Fibroblast of pulmonary artery (primary cell): ENCODE measurements at regions not wholly inside any gene's neighbourhood (a gene's known extent, or its start where the extent isn't known, plus 50 kb on each side); places are given as distances from the start of the nearest gene placed in this dataset.

Experiments used
- DNase-seq: peaks from one replicate; pipeline ENCODE4 v3.0.0-alpha.2; 2010; ENCODE audit warnings: low read depth
- H3K4me3 ChIP-seq: replicated peaks from 2 replicates; pipeline ENCODE4 v1.5.1; 2011; ENCODE audit warnings: low read depth, mild to moderate bottlenecking, control low read depth, low read length, moderate library complexity
- TF ChIP-seq, protein P1 (sequence below): IDR thresholded peaks from 2 replicates; pipeline ENCODE4 v1.5.1; 2011; ENCODE audit warnings: mild to moderate bottlenecking, control low read depth, low read length, inconsistent platforms; ENCODE audit errors: missing control alignments

DNA sequence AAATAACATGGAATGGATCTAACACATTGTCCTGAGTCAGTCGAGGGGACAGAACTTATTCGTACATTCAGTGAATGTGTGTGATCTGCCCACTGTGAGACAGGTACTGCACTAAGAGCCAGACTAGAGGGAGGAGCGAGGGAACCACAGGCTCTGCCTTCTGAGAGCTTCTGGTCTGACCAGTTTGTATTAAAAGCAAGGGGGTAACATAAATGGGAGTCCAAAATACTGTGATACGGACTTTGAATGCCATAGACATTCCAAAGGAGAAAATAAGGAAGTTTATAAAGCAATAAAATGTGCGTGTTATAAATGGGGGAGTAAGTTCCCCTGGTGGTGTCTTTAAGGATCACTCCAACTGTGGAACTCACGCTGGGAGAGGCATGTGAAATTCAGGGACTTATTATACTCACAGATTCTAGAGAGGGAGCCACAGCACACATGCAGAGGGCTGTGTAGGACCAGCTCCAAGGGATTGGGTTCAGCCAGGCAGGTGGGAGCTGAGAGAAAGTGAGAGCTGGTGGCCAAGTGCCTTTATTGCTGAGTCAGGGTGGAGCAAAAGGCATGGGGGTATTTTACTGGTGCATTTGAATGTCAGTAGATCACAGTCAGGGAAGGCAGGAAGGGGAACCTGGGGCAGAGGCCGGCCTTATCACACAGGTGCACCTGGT is 186.5 kb upstream of the WWC1 start:
- H3K4me3 ChIP-seq = no peak overlapping the region
- TF ChIP-seq, protein P1, sequence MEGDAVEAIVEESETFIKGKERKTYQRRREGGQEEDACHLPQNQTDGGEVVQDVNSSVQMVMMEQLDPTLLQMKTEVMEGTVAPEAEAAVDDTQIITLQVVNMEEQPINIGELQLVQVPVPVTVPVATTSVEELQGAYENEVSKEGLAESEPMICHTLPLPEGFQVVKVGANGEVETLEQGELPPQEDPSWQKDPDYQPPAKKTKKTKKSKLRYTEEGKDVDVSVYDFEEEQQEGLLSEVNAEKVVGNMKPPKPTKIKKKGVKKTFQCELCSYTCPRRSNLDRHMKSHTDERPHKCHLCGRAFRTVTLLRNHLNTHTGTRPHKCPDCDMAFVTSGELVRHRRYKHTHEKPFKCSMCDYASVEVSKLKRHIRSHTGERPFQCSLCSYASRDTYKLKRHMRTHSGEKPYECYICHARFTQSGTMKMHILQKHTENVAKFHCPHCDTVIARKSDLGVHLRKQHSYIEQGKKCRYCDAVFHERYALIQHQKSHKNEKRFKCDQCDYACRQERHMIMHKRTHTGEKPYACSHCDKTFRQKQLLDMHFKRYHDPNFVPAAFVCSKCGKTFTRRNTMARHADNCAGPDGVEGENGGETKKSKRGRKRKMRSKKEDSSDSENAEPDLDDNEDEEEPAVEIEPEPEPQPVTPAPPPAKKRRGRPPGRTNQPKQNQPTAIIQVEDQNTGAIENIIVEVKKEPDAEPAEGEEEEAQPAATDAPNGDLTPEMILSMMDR = peak; percentile 5
- no peak for DNase-seq

DNA sequence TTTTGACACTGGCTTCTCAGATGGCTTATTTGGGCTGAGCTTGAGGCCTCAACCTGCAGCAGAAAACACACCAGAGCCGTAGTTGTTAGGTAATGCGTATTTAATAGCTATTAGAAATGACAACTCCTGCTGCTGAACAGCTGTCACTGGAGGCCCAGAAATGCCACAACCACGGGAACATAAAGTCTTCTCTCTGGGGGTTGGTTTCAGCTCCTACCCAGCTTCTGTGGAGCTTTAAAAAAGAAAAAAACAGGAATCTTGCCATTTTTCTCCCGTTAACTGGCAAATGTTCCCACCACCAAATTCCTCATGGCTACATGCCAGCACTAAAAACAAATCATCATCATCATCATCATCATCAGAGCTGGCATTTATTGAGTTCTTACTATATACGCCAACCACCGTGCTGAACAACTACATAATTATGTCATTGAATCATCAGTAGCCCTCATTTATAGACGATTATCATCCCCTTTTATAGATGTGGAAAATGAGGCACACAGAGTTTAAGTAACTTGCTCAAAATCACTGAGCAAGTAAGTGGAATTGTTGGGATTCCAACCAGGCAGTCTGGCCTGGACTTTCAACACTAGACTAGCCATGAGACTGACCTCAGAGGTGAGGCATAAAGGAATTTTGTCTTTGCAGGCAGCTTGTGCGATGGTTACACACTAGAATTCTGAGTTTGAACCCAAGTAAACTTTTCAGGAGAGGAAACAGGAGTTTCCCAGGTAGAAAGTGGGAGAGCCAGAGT is 185.3 kb upstream of the WWC1 start:
- no peak overlapping the region for H3K4me3 ChIP-seq
- peak; percentile 20 for DNase-seq
- TF ChIP-seq, protein P1 = no peak

DNA sequence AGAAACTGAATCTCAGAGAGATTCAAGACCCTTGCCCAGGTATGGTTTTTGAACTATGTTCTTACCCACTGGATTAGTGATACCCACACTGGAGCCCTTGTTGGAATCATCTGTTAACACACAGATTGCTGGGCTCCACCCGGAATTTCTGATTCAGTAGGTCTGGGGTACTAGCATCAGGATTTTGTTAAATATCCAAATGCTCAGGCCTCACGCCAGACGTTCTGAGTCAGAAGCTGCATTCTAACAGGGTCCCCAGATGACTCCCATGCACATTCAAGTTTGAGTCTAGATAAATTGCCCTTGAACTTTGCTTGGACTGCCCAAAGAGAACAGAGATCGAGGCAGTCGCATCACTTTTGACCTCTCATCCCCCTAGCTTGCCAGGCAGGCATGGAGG is 182.0 kb upstream of the WWC1 start:
- no peak overlapping the region for H3K4me3 ChIP-seq
- no peak for DNase-seq
- TF ChIP-seq, protein P1 = no peak

DNA sequence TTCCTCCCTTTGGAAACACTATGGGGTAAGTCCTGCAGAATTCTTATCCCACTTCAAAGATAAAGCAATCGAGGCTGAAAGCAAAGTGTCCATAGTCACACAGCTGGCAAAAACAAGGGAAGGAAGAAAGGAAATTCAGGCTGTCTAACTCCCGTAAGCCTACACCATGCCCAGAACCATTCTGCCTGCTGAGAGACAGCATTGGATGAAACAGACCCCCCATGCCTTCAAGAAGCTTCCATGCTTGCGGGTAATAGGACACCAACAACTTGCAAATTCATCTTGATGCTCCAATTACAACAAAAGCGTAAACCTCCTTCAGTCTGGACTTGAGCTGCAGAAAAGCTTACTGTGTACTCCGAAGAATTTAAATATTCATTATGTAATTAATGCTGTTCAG is 181.1 kb upstream of the WWC1 start:
- no peak for DNase-seq
- H3K4me3 ChIP-seq = no peak overlapping the region
- TF ChIP-seq, protein P1 = no peak

DNA sequence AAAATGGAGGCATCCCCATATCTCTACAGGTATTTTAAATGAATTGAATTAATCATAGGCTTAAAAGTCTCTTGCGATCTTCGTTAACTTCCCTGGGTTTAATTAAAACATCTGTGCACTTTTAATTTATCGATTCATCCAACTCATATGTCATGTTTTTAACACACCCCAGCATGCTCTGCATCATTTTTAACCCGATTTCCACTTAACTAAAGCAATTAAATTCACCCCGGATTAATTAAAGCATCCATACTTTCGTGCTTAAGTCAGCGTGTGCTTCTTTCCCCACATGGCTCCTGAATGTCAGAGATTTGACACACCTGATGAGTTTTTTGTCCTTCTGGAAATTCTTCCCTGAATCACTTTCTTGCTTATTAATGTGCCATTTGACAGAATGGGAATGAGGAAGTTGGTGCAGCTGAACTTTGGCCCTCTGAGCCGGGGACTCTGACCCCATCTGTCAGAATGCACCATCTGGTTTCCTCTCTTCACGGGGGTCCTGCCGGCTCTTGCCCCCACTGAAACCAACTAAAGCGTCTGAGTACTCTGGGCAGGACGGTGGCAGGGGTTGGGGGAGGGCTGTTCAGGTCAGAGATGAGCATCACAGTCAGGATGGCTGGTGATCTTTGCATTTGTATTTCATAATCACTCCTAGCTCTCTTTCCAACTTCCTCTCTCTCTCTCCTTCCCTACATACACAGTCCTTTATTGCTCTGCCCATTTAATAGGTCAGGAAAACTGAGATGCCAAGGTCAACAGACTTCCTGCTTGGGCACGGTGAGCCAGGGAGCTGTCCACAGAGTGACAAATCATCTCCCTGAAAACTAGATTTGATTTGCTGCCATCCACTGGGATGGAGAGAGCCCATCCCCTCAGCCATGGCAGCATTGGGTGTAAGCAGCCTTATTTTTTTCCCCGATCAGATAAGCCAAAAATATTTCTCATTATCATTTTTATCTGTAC is 180.3 kb upstream of the WWC1 start:
- no peak for DNase-seq
- TF ChIP-seq, protein P1 = no peak
- H3K4me3 ChIP-seq = no peak overlapping the region

DNA sequence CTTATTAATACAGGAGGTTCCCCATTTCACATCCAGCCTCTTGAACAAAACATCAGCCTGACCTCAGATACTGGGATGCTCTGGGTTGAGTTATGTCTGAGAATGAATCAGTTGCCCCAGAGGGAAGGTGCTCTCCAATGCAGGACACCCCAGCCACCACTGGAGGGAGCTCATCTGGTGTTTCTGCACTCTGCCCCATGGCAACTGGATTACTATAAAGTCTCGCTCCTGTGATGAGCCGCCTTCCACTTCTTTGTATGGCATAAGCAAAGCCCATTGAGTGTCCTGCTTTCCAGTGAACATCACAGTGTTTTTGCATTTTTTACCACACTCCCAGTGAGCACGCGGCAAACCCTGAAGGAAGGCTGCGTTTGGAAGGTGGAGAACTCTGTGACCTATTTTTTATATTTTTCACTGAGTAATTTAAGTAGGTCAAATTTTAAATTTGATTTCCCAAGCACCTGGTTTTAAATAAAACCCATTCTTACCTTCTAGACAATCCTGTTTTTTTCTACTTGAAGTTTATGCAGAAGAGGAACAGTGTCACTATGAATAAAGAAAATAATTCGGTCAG is 176.9 kb upstream of the WWC1 start:
- H3K4me3 ChIP-seq = no peak overlapping the region
- TF ChIP-seq, protein P1 = peak; percentile 83
- peak; percentile 51 for DNase-seq
